ENCODE measurements at regions not wholly inside any gene's neighbourhood (a gene's known extent, or its start where the extent isn't known, plus 50 kb on each side); places are given as distances from the start of the nearest gene placed in this dataset.

DNA sequence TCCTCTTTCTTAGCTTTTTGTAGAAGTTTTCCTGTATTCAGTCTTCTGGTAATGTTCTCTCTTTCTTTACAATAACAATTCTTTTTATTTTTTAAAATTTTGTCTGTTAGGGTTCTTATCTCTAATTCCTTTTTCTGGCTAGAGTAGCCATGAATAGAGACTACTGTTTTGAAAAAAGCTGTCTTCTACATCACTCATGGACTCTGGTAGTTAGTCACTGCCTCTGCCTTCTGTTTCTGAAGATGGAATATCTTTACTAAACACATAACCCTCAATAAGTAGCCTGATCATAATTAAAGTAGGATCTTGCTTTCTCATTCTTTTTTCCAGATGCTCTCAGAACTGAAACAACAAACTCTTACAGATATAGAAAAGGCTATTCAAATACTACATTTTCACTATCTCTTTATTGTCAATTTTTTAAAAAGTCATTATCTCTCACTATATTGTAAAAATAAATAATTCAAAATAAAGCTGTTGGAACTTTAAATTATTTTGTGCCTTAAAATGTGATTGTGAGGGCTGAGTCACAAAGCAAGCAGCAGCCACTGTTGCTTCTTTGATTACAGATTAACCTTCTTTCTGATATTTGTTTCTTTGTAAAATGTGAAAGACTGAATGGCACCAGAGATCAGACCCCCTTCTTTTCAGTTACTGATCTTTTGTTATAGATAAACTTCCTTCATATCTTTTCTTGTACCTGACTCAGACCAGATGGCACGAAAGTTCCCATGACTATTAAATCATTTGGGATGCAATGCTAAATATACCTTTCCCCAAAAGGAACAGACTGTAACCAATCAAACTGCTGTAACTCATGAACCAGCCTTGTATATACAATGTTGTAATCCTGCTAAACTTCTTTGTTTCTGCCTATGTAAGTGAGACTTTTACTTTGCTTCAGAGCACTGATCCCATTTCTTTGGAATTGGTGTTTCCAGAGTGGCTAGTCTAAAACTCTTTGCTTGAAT, 1159.5 kb downstream of the IGSF11 start:
- Histone ChIP-seq H3K36me3 (no peaks in the 10 kb centered on the region), H3K27me3 (no peaks in the 10 kb centered on the region), H3K4me3 (no peak overlapping the region), H3K9me3 (no peaks in the 10 kb centered on the region)
- DNase-seq, result no peak

GRCh38 chr3:117875887-117876286, 1158.8 kb downstream of the IGSF11 start:
- no peak for DNase-seq
- Histone ChIP-seq H3K9me3 (no peaks in the 10 kb centered on the region), H3K4me3 (no peak overlapping the region), H3K36me3 (no peaks in the 10 kb centered on the region), H3K27me3 (no peaks in the 10 kb centered on the region)

- H3K9me3 ChIP-seq, result no peaks in the 10 kb centered on the region
Observed at GRCh38 chr3:117880638-117881037, 1154.0 kb downstream of the IGSF11 start.

DNA sequence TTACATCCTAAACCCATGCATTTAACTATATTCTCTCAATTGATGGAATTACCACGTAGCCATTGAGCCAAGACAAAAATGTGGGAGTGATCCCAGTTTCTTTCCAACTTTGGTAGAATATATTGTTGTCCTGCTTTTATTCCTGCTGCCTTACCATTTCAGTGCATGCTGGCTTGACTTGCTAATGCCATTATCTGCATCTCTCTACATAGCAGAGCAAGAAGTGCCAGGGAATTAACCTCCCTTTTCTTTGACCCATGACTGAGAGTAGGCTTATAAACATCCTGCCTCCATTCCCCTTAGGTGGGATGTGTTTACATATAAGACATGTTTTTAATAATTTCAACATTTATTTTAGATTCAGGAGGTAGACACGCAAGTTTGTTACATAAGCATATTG, 1153.4 kb downstream of the IGSF11 start:
- Histone ChIP-seq H3K9me3 (no peaks in the 10 kb centered on the region), H3K36me3 (no peaks in the 10 kb centered on the region), H3K27me3 (no peaks in the 10 kb centered on the region), H3K4me3 (no peak overlapping the region)
- DNase-seq, result no peak

More at GRCh38 chr3:117880638-117881037, 1154.0 kb downstream of the IGSF11 start:
- H3K27me3 ChIP-seq, result no peaks in the 10 kb centered on the region
- no peak for DNase-seq
- no peaks in the 10 kb centered on the region for H3K36me3 ChIP-seq
- no peak overlapping the region for H3K4me3 ChIP-seq

- DNase-seq, result no peak
Observed at GRCh38 chr3:117885011-117885441, 1149.6 kb downstream of the IGSF11 start.

DNA sequence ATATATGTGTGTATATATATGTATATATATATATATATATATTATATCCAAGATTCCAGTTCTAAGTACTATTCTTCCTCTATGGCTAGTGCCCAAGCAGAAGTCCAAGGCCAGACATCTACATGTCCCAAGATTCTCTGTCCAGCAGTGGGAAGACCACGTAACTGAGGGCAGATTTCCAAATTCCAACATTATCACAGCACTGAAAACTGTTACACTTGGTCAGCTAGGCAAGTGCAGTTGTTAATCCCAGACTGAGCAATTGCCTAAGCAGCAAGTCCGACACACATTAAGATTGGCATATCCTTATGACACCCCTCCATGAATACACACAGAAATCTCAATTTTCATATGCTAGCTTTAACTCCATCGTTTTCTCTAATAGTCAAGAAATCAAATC, 1148.5 kb downstream of the IGSF11 start:
- Histone ChIP-seq H3K27me3 (no peaks in the 10 kb centered on the region), H3K9me3 (no peaks in the 10 kb centered on the region), H3K4me3 (no peak overlapping the region), H3K36me3 (no peaks in the 10 kb centered on the region)
- DNase-seq, result no peak

More at GRCh38 chr3:117885011-117885441, 1149.6 kb downstream of the IGSF11 start:
- Histone ChIP-seq H3K9me3 (no peaks in the 10 kb centered on the region), H3K4me3 (no peak overlapping the region), H3K36me3 (no peaks in the 10 kb centered on the region), H3K27me3 (no peaks in the 10 kb centered on the region)

GRCh38 chr3:117887031-117887430, 1147.6 kb downstream of the IGSF11 start:
- Histone ChIP-seq H3K4me3 (no peak overlapping the region), H3K9me3 (no peaks in the 10 kb centered on the region), H3K27me3 (no peaks in the 10 kb centered on the region), H3K36me3 (no peaks in the 10 kb centered on the region)
- DNase-seq, result no peak

DNA sequence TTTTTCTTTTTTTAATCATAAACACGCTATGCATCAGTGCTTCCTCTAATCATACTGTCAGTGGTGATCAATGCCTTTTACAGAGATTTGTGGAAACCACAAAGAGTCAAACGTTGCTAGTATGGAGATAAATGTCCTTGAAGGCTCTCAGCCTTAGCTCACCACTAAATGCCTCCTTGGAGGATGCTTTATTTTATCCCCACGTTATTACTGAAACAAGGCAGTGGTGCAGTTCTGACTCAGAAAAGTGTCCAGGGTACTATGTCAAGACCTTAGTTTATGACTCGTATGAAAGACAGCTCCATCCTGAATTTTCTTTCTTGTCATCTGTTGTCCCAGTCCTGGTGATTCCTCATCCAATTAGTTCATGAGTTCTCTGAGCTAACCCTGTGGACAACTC, 1146.7 kb downstream of the IGSF11 start:
- no peak overlapping the region for H3K4me3 ChIP-seq
- H3K9me3 ChIP-seq, result no peaks in the 10 kb centered on the region
- no peaks in the 10 kb centered on the region for H3K36me3 ChIP-seq
- no peak for DNase-seq
- H3K27me3 ChIP-seq, result no peaks in the 10 kb centered on the region

- H3K4me3 ChIP-seq, result no peak overlapping the region
- H3K36me3 ChIP-seq, result no peaks in the 10 kb centered on the region
- no peaks in the 10 kb centered on the region for H3K27me3 ChIP-seq
- DNase-seq, result peak; percentile 67
- H3K9me3 ChIP-seq, result 0 out of 2 replicates have a peak, but pooled peaks cover 3% of the 10 kb centered on the region
Observed at GRCh38 chr3:117892431-117892841, 1142.2 kb downstream of the IGSF11 start.

DNA sequence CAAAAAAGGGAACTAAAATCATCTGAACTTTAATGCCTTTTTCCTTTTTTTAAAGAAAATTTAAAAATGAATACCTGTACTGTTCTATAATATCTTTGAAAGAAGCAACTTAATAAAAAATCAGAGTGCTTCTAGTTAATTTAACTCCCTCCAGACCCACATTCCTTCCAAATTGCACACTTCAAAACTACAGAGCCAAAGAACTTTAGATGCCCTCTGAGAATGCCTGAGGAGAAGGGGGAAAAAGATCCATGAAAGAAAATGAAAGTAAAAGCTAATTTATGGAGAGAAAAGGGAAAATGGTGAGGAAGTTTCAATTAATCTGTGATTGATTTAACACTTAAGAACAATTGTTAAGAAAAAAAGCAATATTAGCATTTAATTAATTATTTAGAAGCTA, 1141.6 kb downstream of the IGSF11 start:
- DNase-seq, result no peak
- Histone ChIP-seq H3K36me3 (no peaks in the 10 kb centered on the region), H3K9me3 (peaks cover 7% of the 10 kb centered on the region), H3K4me3 (no peak overlapping the region), H3K27me3 (no peaks in the 10 kb centered on the region)

GRCh38 chr3:117893638-117894037, 1141.0 kb downstream of the IGSF11 start:
- Histone ChIP-seq H3K27me3 (no peaks in the 10 kb centered on the region), H3K4me3 (no peak overlapping the region), H3K36me3 (no peaks in the 10 kb centered on the region), H3K9me3 (peaks cover 8% of the 10 kb centered on the region)
- no peak for DNase-seq

- Histone ChIP-seq H3K9me3 (peaks cover 8% of the 10 kb centered on the region), H3K27me3 (no peaks in the 10 kb centered on the region), H3K4me3 (no peak overlapping the region), H3K36me3 (no peaks in the 10 kb centered on the region)
- DNase-seq, result no peak
Observed at GRCh38 chr3:117898722-117899522, 1135.7 kb downstream of the IGSF11 start.

- no peaks in the 10 kb centered on the region; the same call in 1 of the 2 replicates for H3K9me3 ChIP-seq
- H3K4me3 ChIP-seq, result no peak overlapping the region
- DNase-seq, result peak; percentile 56
- no peaks in the 10 kb centered on the region for H3K36me3 ChIP-seq
- no peaks in the 10 kb centered on the region for H3K27me3 ChIP-seq
Observed at GRCh38 chr3:117903226-117903625, 1131.4 kb downstream of the IGSF11 start.

- DNase-seq, result no peak
- Histone ChIP-seq H3K27me3 (no peaks in the 10 kb centered on the region), H3K4me3 (no peak overlapping the region), H3K9me3 (no peaks in the 10 kb centered on the region), H3K36me3 (no peaks in the 10 kb centered on the region)
Observed at GRCh38 chr3:117910820-117911521, 1123.7 kb downstream of the IGSF11 start.

DNA sequence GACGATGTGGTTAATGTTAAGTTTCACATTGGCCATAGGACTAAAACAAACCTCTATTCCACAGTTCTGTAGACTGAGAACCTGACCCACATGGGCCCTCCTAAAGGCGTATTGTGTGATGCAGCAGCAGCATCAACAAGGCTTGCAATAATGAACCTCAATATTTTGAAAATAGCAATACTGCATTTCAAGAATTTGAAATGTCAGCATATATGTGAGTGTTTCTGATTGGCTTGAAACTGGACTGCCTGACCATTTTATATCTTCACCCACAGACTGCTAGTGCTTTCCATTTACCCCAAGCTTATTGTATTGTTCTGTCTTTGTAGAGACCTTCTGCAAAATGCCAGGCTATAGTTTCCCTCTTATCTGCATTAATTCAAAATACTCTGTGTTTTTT, 1122.3 kb downstream of the IGSF11 start:
- H3K36me3 ChIP-seq, result no peaks in the 10 kb centered on the region
- no peaks in the 10 kb centered on the region for H3K9me3 ChIP-seq
- no peaks in the 10 kb centered on the region for H3K27me3 ChIP-seq
- no peak for DNase-seq
- H3K4me3 ChIP-seq, result no peak overlapping the region

DNA sequence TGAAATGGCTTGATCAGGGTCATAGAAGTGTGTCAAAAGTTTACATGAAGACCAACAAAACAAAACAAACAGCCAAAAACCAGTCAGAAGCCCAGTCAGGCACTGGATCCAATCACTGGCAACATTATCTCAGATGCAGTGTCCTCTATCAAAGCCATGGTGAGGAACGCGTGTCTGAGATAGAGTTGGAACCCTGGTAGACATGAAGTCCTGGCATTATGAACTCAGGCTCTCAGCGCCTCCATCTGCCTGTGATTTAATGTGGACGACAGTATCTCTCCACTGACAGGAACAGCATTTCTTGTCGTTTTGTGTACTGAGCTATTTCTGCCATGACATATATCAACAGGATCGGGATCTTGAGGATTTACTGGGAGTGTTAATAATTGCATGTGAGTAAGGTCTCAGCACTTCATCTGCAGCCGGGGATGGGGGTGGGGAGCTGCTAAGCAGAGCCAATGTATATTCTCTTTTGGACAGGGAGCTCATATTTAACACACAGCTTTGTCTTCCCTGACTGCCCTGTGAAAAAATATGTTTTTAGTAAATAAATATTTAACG, 1120.0 kb downstream of the IGSF11 start:
- H3K4me3 ChIP-seq, result no peak overlapping the region
- no peaks in the 10 kb centered on the region for H3K9me3 ChIP-seq
- no peak for DNase-seq
- no peaks in the 10 kb centered on the region for H3K36me3 ChIP-seq
- H3K27me3 ChIP-seq, result no peaks in the 10 kb centered on the region

All from MG63 (cell line).